ENCODE measurements at regions not wholly inside any gene's neighbourhood (a gene's known extent, or its start where the extent isn't known, plus 50 kb on each side); places are given as distances from the start of the nearest gene placed in this dataset.

DNA sequence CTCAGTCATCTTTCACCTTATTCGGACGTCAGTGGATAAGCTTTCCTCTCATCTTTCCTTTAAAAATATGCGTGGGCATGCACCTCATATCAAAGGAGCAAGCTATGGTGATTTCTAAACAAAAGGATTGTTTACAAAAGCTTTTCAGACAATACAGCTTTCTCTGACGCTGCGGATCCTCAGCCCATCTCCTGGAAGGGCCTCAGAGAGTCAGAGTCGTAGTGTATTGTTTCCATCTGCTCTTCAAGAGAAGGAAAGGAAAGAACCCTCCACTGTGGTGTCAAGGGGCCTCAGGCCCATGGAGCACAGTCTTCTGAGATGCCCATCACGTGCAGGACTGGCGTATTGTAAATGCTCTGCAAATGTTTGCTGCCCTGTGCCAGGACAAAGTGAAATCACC lies 163.4 kb upstream of the MAP1B start:
- TF ChIP-seq, protein P1, sequence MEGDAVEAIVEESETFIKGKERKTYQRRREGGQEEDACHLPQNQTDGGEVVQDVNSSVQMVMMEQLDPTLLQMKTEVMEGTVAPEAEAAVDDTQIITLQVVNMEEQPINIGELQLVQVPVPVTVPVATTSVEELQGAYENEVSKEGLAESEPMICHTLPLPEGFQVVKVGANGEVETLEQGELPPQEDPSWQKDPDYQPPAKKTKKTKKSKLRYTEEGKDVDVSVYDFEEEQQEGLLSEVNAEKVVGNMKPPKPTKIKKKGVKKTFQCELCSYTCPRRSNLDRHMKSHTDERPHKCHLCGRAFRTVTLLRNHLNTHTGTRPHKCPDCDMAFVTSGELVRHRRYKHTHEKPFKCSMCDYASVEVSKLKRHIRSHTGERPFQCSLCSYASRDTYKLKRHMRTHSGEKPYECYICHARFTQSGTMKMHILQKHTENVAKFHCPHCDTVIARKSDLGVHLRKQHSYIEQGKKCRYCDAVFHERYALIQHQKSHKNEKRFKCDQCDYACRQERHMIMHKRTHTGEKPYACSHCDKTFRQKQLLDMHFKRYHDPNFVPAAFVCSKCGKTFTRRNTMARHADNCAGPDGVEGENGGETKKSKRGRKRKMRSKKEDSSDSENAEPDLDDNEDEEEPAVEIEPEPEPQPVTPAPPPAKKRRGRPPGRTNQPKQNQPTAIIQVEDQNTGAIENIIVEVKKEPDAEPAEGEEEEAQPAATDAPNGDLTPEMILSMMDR (IDR thresholded peaks at IDR 0.05; ENCODE audit: low read depth, low read length), result no peak
- no peak overlapping the region for H3K4me3 ChIP-seq (ENCODE audit: low read depth, low read length)

DNA sequence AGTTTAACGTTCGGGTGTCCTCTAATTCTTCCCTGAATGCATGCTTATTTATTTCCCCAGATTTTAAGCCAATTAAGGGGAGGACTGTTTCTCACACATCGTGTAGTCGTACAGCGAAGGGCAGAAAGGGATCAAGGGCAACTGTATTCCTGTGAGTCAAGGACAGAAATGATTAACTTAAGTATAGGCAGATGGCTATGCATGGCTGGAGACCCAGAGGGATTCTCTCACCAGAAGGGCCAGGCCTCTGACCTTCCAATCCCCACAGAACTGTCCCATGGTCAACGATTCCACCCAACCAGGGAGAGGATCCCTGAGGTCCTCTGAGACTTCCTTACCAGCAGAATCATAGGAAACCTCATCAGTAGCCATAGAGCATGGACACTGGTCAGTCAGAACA lies 161.8 kb upstream of the MAP1B start:
- TF ChIP-seq, protein P1 (IDR thresholded peaks at IDR 0.05; ENCODE audit: low read depth, low read length), result no peak
- H3K4me3 ChIP-seq (ENCODE audit: low read depth, low read length), result no peak overlapping the region

DNA sequence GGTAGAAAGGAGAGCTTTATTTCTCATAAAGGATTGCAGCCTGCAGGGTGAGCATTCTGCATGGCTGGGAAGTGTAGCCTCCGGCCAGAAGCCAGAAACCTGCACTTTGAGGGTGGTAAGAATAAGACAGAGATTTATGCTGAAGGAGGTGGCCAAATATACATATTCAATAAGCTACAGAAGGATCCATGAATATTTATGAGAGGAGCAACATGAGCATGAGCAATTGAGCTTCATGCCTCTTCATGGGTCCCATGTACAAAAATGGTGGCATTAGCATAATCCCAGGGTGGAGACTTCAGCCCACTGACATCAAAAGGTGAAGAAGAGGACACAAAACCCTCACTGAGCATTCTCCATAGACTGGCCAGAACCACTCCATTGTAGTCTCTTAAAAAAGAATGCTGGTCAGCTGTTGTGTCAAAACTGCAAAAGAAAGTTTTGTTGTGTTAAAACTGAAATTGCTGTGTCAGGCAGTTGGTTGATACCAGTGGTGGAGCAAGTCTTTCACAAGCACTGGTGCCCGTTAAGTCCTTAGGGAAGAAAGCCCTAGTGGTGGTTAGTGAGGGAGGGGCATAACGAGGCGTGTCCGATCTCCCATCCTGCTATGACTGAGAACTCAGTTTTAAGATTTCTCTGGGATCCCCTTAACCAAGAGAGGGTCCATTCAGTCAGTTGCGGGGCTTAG lies 160.8 kb upstream of the MAP1B start:
- TF ChIP-seq, protein P1 (IDR thresholded peaks at IDR 0.05; ENCODE audit: low read depth, low read length), result no peak
- no peak overlapping the region for H3K4me3 ChIP-seq (ENCODE audit: low read depth, low read length)

DNA sequence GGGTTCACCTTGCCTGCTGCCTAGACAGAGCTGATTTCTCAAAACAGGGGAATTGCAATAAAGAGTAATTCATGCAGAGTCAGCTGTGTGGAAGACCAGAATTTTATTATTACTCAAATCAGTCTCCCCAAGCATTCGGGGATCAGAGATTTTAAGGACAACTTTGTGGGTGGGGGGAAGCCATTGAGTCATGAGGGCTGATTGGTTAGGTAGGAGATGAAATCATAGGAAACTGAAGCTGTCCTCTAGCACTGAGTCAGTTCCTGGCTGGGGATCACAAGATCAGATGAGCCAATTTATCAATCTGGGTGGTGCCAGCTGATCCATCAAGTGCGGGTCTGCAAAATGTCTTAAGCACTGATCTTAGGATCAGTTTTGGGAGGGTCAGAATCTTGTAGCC lies 159.1 kb upstream of the MAP1B start:
- TF ChIP-seq, protein P1 (IDR thresholded peaks at IDR 0.05; ENCODE audit: low read depth, low read length), result no peak
- H3K4me3 ChIP-seq (ENCODE audit: low read depth, low read length), result no peak overlapping the region

DNA sequence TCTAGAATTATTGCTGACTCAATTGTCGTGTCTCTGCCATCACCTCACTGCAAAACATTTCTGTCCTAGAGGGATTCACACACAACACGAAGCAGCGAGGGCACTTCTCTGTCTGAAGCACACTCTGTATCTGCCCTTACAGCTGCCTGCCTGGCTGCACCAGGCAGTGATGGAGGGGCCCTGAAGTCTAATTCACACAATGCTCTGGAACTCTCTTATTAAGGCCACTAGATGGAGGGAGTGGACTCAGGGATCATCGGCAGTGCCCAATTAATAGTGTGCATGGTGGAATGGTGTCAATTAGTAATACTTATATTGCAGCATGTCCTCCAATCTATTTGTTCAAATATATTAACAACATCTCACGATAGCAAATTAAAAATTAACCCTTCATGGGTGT lies 157.5 kb upstream of the MAP1B start:
- H3K4me3 ChIP-seq (ENCODE audit: low read depth, low read length), result no peak overlapping the region
- TF ChIP-seq, protein P1 (IDR thresholded peaks at IDR 0.05; ENCODE audit: low read depth, low read length), result no peak

DNA sequence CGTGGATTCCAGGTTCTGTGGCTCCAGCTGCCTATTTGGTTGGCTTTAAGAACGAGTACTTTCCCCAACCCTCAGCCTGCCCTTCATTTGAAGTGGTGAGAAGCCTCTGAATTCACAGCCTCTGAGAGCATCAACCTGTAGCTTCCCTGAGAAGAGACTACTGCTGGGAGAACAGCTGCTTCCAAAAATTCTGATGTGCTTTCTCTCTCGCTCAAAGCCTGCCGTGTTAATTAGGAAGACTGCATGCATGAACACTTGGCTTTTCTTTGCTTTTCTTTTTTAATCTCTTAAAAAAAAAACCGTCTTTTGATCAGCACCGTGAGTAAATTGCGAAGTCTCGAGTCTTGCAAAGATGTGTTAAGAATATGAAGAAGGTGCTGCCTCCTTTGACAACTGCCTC lies 153.4 kb upstream of the MAP1B start:
- H3K4me3 ChIP-seq (ENCODE audit: low read depth, low read length), result no peak overlapping the region
- TF ChIP-seq, protein P1 (IDR thresholded peaks at IDR 0.05; ENCODE audit: low read depth, low read length), result no peak

DNA sequence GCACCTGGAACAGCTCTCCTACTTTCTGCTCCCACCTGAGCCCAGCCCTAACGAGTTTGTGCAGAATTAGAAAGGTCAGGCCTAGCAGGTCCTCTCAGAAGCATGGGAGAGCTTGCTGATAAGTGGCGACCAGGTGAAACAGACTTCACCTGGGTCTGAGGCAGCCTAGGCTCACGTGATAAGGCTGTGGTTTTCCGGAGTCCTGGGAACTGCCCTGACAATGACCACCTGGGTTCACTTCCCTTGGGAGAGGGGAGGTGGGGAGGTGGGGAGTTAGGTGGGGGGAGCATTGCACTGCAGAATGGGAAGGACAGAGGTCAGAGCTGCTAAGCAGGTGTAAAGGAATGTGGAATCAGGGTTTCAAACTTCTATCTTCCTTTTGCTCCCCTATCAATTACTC lies 152.9 kb upstream of the MAP1B start:
- TF ChIP-seq, protein P1 (IDR thresholded peaks at IDR 0.05; ENCODE audit: low read depth, low read length), result no peak
- no peak overlapping the region for H3K4me3 ChIP-seq (ENCODE audit: low read depth, low read length)
